NCI-H524 treated with DMSO at 0.1 percent for 48 hours (cell line): ENCODE measurements at regions not wholly inside any gene's neighbourhood (a gene's known extent, or its start where the extent isn't known, plus 50 kb on each side); places are given as distances from the start of the nearest gene placed in this dataset.
"Not testable (repeated sequence)": the region's sequence is repeated elsewhere in the genome, so short reads cannot be mapped to it uniquely, and the experiment has no call there.

Experiments used
- DNase-seq: peaks from one replicate; lab custom pipeline; 2025; lab: John Stamatoyannopoulos, UW

DNA sequence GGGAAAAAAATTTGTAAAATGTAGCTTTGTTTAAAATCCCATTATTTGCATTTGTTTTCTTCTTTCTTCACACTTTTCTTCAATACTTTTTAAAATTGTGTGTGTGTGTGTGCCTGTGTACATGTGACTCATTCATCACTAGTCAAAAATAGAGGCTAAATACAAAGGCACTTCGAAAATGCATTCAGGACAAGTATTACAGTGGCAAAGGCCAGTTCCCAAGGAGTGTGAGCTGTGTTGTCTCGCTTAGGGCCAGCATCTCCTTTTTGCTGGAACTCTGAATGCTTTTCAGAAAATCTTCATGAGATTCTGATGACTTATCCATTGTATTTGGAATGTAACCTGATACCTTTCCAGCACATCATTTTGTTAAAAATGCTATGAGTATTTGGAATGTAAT lies 288.5 kb upstream of the CNR1 start:
- DNase-seq, result no peak

DNA sequence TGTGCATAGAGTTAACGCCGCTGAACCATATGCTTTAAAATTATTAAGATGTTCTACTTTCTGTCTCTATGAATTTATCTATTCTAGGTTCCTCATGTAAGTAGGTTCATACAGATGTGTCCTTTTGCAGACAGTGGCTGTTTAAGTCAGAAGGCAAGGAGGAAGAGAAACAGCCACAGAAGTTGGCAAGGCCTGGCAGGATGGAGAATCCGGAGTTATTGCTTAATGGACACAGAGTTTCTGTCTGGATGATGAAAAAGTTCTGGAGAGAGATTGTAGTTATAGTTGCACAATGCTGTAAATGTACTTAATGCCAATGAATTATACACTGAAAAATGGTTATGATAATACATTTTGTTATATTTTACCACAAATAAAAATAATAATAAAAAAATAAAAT lies 283.6 kb upstream of the CNR1 start:
- no peak for DNase-seq

DNA sequence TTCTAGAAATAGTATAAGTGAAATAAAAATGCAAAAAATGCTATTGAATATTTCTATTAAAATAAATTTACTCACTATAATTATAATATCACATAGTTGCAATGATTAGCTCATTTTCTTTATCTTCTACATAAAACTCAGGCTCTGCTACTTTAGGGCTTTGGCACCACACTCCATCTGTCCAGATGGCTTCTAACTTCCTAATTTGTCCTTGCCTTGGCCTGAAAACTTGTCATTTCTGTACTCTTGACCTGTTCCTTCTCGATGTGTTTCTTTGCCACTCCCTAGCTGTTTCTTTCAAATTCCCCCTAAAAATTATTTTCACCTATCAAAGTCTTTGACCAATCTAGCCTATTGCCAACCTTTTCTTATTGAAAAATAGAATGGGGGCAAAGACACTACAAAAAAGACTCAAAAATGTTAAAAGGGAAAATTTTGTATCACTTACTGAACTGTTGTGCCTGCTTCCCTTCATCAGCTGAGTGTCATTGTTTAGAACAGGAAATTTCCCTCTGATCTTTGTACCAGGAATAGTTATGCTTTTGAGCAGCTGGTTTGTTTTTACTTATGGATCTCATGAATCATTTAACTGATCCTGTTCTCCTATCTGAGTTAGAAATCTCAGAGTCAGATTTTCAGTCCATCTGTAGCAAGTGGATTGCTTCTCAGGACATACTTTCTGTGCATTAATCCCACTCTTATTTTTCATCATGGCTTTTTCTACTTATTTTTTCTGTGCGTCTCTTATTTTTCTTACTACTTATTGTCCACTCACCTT lies 279.2 kb upstream of the CNR1 start:
- DNase-seq, result peak; percentile 22

DNA sequence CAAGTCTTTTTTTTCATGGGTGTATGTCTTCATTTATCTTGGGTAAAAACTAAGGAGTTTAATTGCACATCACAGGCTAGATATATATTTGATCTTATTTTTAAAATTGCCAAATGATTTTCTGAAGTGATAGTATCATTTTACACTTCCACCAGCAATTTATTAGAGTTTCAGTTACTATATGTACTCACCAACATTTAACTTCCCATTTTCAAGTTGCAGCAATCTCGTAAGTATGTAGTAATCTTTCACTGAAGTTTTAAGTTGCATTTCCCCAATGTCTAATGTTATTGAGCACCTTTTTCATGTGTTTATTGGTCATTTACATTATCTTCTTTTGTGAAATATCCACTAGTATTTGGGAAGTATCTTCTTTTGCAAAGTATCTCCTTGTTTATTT lies 277.4 kb upstream of the CNR1 start:
- no peak for DNase-seq

DNA sequence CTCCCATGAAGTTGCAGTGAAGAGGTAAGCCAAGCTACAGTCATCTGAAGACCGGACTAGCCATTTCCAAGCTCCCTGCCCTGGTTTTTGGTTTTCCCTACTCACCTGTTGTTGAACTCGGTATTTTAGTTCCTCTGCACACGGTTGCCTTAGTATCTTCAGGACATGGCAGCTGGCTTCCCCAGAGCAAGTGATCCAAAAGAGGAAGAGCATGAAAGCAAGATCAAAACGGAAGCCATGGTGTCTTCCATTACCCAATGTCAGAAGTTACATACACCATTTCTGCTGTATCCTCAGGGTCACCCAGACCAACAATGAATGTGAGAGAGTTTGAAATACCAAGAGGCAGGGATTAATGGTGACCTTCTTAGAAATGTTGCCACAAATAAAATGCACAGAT lies 276.6 kb upstream of the CNR1 start:
- DNase-seq, result no peak

DNA sequence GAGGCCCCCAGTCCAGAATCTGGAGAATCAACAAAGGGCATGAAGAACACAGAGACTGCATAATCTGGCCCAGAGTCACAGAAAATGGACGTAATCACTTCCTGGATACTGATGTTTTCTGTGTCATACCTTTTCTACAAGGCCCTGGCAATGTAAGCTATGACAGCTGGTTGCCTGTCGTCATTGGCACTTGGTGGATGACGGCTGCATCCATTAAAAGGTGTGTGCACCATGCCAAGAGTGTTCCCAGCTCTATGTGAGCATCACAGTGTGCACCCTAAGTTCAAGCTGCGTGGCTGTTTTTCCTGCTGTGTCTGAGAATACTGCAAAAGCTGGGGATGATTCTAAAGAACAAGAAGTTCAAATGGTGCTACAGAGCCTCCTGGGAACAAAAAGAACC lies 275.2 kb upstream of the CNR1 start:
- no peak for DNase-seq

DNA sequence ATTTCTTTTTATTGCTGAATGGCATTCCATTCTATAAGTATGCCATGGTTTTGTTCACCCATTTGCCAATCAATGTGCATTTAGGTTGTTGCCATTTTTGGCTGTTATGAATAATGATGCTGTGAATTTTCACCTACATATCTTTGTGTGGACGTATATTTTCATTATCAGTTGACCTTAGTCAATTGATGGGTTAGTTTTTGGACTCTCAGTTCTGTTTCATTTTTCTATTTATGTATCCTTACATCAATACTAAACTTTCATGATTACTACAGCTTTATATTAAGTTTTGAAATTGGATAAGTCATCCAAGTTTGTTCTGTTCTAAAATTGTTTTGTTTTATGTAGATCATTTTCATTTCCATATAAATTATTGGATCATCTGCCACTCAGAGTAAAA lies 261.9 kb upstream of the CNR1 start:
- no peak for DNase-seq

DNA sequence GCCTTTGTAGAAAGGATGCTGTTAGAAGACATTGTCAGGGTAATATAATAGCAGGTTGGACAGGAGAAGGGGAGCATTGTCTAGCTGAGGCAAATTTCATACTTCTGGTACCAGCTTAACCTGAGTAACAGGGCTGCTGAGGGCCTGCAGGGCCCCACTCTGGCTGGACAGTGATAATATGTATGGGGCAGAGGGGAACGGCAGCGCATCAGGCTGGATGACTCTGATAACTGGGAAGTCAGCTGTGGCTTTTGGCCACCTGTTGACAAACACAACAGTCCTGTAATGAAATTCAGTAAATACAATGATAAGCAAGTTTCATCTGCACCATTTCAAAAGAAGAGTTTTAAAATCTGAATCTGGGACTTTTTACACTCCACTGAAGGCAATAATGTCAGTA lies 259.9 kb upstream of the CNR1 start:
- DNase-seq, result no peak

DNA sequence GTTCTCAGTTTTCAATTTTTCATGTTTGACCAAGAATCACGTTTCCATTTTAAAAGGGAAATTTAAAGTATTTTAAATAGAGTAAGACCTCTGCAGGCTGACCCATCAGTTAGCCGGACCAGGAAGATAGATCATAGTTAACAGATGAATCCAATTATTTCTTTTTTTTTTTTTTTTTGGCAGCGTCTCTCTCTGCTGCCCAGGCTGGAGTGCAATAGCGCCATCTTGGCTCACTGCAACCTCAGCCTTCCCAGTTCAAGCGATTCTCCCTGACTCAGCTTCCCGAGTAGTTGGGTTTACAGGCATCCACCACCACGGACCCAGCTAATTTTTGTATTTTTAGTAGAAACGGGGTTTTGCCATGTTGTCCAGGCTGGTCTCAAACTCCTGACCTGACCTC lies 256.7 kb upstream of the CNR1 start:
- no peak for DNase-seq

DNA sequence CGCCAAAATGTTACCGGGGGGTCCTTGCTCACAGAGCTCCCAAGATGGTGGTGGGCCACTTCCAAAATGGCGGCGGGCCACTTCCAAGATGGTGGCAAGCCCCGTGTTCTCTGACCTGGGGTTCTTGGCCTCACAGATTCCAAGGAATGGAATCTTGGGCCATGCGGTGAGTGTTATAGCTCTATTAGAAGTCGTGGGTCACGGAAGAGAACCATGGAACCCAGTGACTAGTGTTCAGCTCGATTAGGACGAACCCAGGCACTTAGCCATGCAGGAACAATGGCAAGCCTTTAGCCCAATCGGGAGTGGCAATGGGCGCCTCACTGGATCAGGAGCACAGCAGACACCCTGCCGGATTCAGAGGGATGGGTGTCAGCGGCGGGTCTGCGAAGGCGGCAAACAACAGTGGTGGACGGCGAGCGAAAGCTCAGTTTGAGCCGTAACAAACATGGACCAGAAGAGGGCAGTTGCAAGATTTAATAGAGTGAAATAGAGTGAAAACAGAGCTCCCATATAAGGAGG lies 254.9 kb upstream of the CNR1 start:
- not testable (repeated sequence) for DNase-seq

DNA sequence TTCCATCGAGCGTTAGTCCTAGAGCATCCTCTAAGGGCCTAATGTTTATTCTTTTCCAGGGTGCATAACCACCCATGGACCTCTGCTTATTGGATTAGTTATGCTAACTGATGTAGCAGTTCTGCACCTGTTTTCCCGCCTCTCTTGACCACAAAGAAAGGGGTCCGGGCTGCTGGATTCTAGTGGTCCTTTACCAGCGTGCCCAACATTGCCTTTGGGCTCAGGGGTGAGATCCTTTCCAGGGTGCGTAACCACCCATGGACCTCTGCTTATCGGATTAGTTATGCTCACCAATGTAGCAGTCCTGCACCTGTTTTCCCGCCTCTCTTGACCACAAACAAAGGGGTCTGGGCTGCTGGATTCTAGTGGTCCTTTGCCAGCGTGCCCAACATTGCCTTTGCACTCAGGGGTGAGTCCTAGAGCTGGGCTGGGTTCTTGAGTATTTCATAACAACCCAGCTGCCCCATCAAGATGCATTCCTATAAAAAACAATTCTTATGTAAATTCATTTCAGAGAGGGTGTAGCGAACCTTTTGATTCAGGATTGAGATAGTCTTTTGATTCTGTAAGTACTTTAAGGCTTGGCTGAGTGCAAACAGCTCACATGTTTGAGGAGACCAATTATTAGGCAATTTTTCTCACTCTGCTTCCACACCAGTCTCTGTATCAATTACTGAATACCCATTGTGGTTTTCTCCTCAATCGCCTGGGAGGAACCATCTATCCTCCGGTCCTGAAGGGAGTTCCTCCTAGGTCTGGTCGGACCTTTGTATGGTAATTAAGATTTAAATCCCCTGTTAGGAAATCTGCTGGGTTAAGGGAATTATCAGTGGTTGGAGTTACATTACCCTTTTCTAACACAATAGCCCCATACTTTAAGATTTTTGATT lies 253.0 kb upstream of the CNR1 start:
- not testable (repeated sequence) for DNase-seq

DNA sequence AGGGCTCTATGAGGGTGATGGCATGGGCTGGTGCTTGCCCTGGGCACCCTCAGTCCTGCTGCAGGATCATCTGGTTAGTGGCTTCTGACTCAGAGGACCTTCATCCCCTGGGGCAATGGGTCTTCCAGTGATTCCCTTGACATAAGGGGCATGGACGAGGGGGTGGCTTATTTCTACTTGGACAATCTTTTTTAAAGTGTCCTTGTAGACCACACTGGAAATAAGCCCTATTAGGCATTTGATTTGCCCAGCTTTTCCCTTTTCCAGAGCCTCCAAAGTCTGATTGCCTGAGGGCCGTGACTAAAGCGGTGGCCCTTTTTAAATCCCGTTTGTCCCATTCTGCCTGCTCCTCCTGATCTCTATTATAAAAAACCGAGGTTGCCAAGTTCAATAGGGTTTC lies 251.2 kb upstream of the CNR1 start:
- DNase-seq, result not testable (repeated sequence)

DNA sequence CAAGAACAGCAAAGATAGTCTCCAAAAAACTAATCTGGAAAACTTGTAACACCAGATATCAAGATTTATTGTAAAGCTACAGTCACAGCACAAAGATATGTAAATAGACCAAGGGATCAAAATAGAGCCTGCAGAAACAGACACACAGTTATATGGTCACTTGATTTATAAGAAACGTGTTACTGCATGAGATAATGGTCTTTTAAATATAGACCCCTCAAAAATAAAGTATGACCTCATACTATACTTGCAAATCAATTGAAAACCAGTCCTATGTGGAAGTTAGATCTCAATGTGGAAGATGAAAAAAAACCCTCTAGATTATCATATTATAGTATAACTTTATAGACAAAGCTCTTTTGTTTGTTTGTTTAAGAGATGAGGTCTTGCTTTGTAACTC lies 247.3 kb upstream of the CNR1 start:
- no peak for DNase-seq

DNA sequence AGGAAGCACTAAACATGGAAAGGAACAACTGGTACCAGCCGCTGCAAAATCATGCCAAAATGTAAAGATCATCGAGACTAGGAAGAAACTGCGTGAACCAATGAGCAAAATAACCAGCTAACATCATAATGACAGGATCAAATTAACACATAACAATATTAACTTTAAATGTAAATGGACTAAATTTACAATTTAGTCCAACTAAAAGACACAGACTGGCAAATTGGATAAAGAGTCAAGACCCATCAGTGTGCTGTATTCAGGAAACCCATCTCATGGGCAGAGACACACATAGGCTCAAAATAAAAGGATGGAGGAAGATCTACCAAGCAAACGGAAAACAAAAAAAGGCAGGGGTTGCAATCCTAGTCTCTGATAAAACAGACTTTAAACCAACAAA lies 242.2 kb upstream of the CNR1 start:
- DNase-seq, result not testable (repeated sequence)

DNA sequence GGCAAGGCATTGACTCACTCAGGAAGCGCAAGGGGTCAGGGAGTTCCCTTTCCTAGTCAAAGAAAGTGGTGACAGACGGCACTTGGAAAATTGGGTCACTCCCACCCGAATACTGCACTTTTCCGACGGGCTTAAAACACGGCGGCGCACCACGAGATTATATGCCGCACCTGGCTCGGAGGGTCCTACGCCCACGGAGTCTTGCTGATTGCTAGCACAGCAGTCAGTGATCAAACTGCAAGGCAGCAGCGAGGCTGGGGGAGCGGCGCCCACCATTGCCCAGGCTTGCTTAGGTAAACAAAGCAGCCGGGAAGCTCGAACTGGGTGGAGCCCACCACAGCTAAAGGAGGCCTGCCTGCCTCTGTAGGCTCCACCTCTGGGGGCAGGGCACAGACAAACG lies 240.5 kb upstream of the CNR1 start:
- DNase-seq, result not testable (repeated sequence)

DNA sequence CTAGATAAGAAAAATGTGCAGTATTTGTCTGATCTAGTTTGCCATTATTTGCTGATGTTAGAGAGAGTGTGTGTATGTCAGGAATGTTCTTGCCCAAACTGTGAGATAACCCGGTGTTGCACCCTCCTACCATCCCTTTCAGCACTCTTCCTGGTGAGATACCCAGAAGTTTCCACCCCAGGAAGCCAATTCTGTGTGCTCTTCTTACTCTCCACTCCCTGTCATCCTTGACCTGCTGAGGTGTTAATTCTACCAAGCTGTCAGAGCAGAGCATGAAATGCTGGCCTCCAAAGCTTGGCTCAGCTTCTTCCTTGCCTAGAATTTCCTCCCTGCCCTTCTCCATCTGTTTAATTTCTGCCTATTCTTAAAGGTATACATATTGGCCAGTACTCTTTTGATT lies 237.3 kb upstream of the CNR1 start:
- DNase-seq, result no peak

DNA sequence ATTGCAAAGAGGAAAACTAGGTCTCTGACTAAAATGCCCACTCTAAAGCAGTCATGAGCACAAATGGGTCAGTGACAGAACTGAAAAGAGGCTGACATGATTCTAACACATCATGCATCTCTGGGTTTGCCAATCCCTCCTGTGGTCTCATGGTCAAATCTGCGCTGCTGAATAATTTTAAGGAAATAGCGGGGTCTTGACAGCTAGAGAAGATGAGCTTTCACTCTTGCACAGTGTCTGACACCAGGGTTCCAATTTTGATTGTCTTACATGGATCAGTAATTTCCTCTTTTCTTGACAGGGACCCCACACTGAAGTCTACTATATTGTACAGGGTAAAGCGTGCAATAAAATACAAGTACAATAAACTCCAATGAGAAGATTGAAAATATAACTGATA lies 236.8 kb upstream of the CNR1 start:
- no peak for DNase-seq

DNA sequence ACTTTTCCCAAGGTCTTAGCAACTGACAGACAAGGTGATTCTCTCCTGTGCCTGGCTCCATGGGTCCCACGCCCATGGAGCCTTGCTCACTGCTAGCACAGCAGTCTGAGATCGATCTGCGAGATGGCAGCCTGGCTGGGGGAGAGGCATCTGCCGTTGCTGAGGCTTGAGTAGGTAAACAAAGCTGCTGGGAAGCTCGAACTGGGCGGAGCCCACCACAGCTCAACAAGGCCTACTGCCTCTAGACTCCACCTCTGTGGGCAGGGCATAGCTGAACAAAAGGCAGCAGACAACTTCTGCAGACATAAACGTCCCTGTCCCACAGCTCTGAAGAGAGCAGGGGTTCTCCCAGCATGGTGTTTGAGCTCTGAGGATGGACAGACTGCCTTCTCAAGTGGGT lies 224.9 kb upstream of the CNR1 start:
- DNase-seq, result not testable (repeated sequence)

DNA sequence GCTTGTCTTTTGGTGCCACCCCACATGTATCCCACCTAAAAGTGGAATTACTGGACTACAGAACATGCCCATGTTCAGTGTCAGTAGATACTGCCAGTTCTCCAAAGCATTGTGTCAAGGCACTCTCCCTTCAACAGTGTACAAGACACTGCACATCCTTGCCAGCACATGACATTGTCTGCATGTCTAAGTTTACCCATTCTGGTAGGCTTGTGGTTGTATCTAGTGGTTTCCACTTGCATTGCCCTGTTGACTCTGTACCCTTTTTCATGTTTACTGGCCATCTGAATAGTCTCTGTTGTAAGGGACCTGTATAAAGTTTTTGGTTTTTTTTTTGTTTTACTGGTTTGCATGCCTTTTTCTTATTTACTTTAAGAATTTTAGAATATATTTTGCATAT lies 222.4 kb upstream of the CNR1 start:
- DNase-seq, result no peak

DNA sequence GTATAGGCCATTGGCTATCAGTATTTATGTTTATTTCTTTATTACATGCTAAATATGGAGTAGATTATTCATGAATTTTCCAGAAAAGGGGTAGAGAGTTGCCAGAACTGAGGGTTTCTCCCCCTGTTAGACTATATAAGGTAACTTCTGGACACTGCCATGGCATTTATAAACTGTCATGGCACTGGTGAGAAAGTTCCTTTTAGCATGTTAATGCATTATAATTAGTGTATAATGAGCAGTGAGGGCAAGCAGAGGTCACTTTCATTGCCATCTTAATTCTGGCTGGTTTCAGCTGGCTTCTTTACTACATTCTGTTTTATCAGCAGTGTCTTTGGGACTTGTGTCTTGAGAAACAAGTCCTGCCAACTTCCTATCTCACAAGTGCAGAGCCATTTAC lies 220.0 kb upstream of the CNR1 start:
- DNase-seq, result no peak

DNA sequence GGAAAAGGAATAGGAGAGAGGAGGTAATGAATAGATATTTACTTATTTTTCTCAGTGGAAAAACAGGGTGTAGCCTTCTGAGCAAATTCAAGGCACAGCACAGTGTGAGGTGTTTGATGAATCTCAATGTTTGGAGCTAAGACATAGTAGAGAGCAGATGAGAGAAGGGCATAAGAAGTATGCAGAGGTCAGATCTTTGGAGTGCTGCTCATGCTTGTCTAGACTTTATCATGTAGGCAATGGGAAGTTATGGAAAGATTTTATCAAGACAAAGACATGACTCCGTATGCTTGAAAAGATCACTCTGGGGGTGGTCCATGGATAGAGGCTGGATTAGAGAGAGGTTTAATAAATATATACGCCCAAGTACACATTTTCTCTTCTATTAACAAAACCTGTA lies 217.0 kb upstream of the CNR1 start:
- no peak for DNase-seq

DNA sequence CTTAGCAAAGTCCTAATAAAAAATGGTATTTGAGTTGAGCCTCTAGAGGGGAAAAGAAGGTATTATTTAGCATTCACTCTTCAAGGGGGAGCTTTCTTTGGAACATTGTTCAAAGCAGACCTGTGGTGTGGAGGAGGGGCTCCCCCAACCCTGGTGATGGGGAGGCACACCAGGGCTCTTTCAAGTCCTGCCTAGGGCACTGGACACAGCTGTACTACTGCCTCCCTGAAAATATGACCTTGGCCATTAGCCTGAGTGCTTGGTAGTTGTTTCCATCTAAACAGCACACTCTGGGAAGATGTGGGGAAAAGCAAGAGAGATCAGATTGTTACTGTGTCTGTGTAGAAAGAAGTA lies 215.1 kb upstream of the CNR1 start:
- no peak for DNase-seq

DNA sequence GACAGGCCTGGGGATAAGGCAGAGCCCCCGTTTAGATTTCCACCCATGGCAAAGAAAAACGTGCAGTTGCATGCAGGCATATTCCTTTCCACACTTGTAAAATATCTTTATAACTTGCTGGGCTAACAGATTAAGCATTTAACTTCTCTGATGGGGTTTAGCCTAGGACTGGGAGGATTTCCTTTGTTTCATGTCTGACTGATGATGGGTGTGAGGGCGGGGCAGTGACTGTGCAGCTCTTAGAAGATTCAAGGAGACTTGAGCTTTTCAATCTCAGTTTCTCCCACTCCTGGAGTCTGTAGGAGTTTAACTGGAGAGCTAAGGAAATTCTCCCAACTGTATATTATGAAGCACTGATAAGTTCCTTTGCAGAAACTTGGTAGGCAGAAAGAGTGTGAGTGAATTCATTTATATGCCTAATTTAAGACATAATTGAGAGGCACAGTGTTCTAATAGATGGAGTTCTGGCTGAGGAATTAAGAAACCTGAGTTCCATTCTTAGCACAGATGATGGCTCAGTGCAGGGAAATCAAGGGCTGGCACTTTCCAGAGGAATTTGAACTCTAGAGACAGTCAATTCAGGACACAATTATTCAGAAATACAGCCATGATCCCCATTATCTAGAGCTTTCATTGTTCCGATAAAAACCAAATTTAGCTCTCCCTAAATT lies 214.6 kb upstream of the CNR1 start:
- DNase-seq, result no peak
